Activated CD4-positive, alpha-beta memory T cell treated with anti-CD3 and anti-CD28 coated beads for 36 hours (primary cell): ENCODE measurements at regions not wholly inside any gene's neighbourhood (a gene's known extent, or its start where the extent isn't known, plus 50 kb on each side); places are given as distances from the start of the nearest gene placed in this dataset.

Source experiments
- CTCF ChIA-PET: fragments of 350-600 bp; sonication (Branson Sonifier 250); formaldehyde crosslinking; loops from one replicate; lab custom pipeline; 2021; ENCODE audit warnings: antibody characterized with exemption, inconsistent platforms; lab: Charles Lee
- POLR2A ChIA-PET: fragments of 350-600 bp; sonication (Branson Sonifier 250); formaldehyde crosslinking; loops from one replicate; lab custom pipeline; 2021; ENCODE audit warnings: antibody characterized with exemption; lab: Charles Lee
- DNase-seq: peaks from one replicate; pipeline ENCODE4 v3.0.0-alpha.2; 2020
- H3K27ac Mint-ChIP-seq: one replicate; pipeline ENCODE4 v1.8.0; 2021; ENCODE audit warnings: mixed read lengths
- H3K27me3 Mint-ChIP-seq: one replicate; pipeline ENCODE4 v1.8.0; 2021; ENCODE audit warnings: mixed read lengths
- H3K36me3 Mint-ChIP-seq: one replicate; pipeline ENCODE4 v1.8.0; 2021; ENCODE audit warnings: mixed read lengths
- H3K4me1 Mint-ChIP-seq: one replicate; pipeline ENCODE4 v1.8.0; 2021; ENCODE audit warnings: low read depth, mixed read lengths
- H3K4me3 Mint-ChIP-seq: one replicate; pipeline ENCODE4 v1.8.0; 2021; ENCODE audit warnings: mild to moderate bottlenecking, mixed read lengths
- H3K9me3 Mint-ChIP-seq: one replicate; pipeline ENCODE4 v1.8.0; 2021; ENCODE audit warnings: mixed read lengths
- intact Hi-C: fragments of 100-400 bp; cut with micrococcal nuclease; formaldehyde crosslinking; loops from one replicate; pipeline ENCODE4 v1.15.1; 2023

DNA sequence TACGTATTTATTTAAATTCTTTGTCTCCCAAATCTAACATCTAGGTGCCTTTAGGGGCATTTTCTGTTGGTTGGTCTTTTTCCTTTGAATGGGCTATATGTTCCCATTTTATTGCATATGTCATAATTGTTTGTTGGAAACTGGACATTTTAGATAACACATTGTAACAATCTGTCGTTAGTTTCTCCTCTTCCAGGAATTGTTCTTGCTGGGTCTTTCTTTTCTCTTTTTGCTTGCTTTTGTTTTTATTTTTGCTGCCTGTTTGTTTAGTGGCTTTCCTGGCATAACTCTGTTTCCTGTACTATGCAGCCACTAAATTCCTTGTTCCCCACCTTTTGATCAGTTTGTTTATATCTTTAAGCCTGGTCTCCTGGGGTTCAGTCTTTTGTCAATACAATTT, 244.3 kb upstream of the RTL1 start:
- DNase-seq = no peak
- intact Hi-C loops = no loop called here
- CTCF ChIA-PET = no interaction called here
- Mint-ChIP-seq H3K4me3 (no peak overlapping the region), H3K27me3 (peaks cover 12% of the 10 kb centered on the region), H3K9me3 (peaks cover 23% of the 10 kb centered on the region), H3K27ac (no peak overlapping the region), H3K36me3 (peaks cover 3% of the 10 kb centered on the region), H3K4me1 (no peaks in the 10 kb centered on the region)
- POLR2A ChIA-PET = no interaction called here

GRCh38 chr14:101150039-101150610, 246.6 kb upstream of the RTL1 start:
- H3K4me3 Mint-ChIP-seq = no peak overlapping the region
- intact Hi-C loops = no loop called here
- peaks cover 2% of the 10 kb centered on the region for H3K36me3 Mint-ChIP-seq
- no peak for DNase-seq
- ChIA-PET CTCF (no interaction called here), POLR2A (no interaction called here)
- peaks cover 19% of the 10 kb centered on the region for H3K27me3 Mint-ChIP-seq
- no peaks in the 10 kb centered on the region for H3K4me1 Mint-ChIP-seq
- peaks cover 17% of the 10 kb centered on the region for H3K9me3 Mint-ChIP-seq
- no peak overlapping the region for H3K27ac Mint-ChIP-seq

DNA sequence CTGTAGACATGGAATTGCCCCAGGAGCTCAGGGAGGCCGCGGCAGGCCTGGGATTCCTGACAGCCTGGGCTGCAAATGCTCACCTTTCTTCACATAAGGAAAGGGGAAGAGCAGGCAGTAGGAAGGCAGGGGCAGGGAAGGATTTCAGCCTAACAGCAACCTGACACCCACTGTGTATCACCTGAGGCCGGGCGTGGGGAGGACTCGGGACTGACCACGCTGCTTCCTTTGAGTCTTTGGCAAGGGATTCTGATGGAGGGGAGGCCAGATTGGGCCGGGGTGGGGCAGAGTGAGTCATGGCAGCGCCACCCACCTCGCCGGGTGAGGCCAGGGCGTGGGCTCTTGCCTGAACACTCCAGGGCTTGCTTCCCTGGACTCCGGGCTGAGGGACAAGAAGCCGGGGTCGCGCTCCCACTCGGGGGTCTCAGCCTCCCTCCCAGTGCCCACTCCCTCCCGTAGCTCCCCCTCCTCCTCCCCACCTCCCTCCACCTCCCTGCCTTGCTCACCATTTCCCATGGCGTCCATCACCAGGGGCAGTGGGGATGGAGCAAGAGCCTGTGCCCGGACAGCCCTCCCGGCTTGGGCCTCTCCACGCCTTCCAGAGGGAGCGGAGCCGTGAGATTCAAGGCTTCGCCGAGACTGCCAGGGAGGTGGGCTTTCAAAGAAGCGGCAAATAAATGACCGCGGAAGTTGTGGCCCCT, 247.9 kb upstream of the RTL1 start:
- Mint-ChIP-seq H3K9me3 (peaks cover 15% of the 10 kb centered on the region), H3K27me3 (peaks cover 26% of the 10 kb centered on the region), H3K4me1 (no peaks in the 10 kb centered on the region), H3K4me3 (no peak overlapping the region), H3K36me3 (peaks cover 2% of the 10 kb centered on the region), H3K27ac (no peak overlapping the region)
- POLR2A ChIA-PET = no interaction called here
- intact Hi-C loops = no loop called here
- CTCF ChIA-PET = no interaction called here
- DNase-seq = no peak

DNA sequence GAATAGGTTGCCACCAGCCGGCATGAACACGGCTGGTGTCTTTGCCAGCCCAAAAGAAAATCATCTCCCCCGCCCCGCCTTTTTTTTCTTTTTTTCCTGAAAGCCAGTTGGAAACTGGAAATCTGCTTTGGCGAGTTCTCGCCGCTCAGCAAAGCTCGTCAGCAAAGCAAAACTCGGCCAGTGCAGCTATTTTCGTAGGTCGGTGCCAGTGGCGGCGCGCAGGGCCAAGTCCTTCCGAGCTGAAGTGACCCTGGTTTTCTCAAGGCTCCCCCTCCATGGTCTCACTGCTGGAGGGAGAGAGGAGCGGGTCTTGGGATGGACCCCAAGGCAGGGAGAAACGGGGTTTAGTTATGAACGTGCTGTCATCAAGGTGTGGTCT, 248.4 kb upstream of the RTL1 start:
- Mint-ChIP-seq H3K36me3 (peaks cover 2% of the 10 kb centered on the region), H3K27ac (no peak overlapping the region), H3K9me3 (peaks cover 15% of the 10 kb centered on the region), H3K27me3 (peaks cover 29% of the 10 kb centered on the region), H3K4me1 (no peaks in the 10 kb centered on the region), H3K4me3 (no peak overlapping the region)
- ChIA-PET POLR2A (no interaction called here), CTCF (no interaction called here)
- intact Hi-C loops = no loop called here
- no peak for DNase-seq

DNA sequence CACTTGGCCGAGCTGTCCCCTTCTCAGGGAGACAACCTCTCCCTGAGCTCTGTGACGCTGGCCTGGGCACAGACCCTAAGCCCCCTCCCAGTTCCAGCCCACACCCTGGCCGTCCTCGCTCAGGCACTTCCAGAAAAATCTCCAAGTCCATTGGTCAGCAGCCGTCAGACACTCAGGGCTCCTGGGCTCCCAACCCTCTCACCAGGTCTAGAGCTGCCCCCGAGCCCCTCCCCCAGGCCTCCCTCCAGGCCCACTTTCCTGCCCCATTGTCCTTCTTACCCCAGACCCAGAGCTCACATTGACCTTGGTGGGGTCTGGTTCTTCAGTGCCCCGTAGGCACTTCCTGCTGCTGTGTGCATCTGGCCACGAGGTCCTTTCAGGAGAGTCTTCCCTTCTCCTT, 249.3 kb upstream of the RTL1 start:
- DNase-seq = no peak
- Mint-ChIP-seq H3K9me3 (peaks cover 6% of the 10 kb centered on the region), H3K27ac (no peak overlapping the region), H3K4me3 (no peak overlapping the region), H3K36me3 (peaks cover 2% of the 10 kb centered on the region), H3K4me1 (no peaks in the 10 kb centered on the region), H3K27me3 (peaks cover 34% of the 10 kb centered on the region)
- POLR2A ChIA-PET = no interaction called here
- intact Hi-C loops = no loop called here
- CTCF ChIA-PET = no interaction called here

DNA sequence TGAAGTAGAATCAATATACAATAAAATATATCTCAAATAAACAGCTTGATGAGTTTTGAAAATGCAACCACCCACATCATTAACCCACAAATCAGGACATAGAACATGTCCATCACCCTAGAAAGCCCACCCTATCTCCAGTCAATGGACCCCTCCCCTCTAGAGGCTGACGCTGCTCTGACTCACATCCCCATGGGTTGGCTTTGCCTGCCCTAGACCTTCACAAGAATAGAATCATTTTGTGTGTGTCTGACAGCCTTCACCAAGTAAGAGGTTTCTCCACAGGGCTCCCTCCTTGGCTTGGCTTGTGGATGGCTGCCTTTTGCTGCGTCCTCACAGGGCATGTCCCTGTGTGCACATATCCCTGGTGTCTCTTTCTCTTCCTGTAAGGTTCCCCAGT, 250.2 kb upstream of the RTL1 start:
- intact Hi-C loops = no loop called here
- Mint-ChIP-seq H3K27me3 (peaks cover 34% of the 10 kb centered on the region), H3K36me3 (peaks cover 2% of the 10 kb centered on the region), H3K4me3 (no peak overlapping the region), H3K4me1 (no peaks in the 10 kb centered on the region), H3K9me3 (no peaks in the 10 kb centered on the region), H3K27ac (no peak overlapping the region)
- POLR2A ChIA-PET = no interaction called here
- no peak for DNase-seq
- CTCF ChIA-PET = no interaction called here

DNA sequence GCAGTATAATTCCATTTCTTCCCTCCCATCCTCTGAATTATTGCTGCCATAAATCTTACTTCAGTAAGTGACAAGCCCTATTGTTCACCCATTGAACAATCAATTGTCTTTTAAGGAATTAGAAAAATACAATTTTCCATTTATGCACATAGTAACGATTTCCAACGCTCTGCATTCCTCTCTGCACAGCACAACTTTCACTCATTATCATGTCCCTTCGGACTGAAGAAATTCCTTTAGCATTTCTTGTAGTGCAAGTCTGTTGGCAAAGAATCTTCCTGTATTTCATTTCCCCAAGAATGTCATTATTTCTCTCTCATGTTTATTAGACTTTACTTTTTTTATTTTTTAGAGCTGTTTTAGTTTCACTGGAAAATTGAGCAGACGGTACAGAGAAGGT, 252.1 kb upstream of the RTL1 start:
- Mint-ChIP-seq H3K9me3 (no peaks in the 10 kb centered on the region), H3K27ac (no peak overlapping the region), H3K36me3 (no peaks in the 10 kb centered on the region), H3K4me1 (no peaks in the 10 kb centered on the region), H3K27me3 (peaks cover 40% of the 10 kb centered on the region), H3K4me3 (no peak overlapping the region)
- intact Hi-C loops = no loop called here
- POLR2A ChIA-PET = no interaction called here
- CTCF ChIA-PET = no interaction called here
- DNase-seq = no peak

GRCh38 chr14:101167428-101167827, 263.9 kb upstream of the RTL1 start:
- H3K4me1 Mint-ChIP-seq = no peaks in the 10 kb centered on the region
- ChIA-PET POLR2A (no interaction called here), CTCF (no interaction called here)
- H3K27ac Mint-ChIP-seq = no peak overlapping the region
- H3K36me3 Mint-ChIP-seq = no peaks in the 10 kb centered on the region
- no peak overlapping the region for H3K4me3 Mint-ChIP-seq
- no peak for DNase-seq
- intact Hi-C loops = no loop called here
- peaks cover 30% of the 10 kb centered on the region for H3K9me3 Mint-ChIP-seq
- peaks cover 11% of the 10 kb centered on the region for H3K27me3 Mint-ChIP-seq

DNA sequence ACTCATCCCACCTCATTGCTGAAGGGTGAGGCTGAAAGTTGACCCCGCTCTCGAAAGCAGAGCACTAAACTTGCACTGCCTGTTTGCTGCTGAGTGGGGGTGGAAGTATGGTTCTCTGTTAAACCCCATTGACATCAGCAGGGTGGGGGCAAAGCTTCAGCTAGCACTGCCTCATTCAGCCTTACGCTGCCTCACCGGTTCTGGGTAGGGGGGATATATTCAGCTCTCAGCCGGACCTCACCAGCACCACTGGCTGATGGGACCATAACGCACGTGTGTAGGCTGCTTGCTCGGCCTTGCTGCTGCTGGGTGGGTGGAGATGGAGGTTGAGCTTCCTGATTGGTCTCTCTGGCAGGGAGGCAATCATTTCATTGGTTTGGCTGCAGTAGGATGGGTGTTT, 265.7 kb upstream of the RTL1 start:
- no peak overlapping the region for H3K27ac Mint-ChIP-seq
- no peak overlapping the region for H3K4me3 Mint-ChIP-seq
- CTCF ChIA-PET = no interaction called here
- no peaks in the 10 kb centered on the region for H3K36me3 Mint-ChIP-seq
- H3K4me1 Mint-ChIP-seq = no peaks in the 10 kb centered on the region
- H3K9me3 Mint-ChIP-seq = peaks cover 30% of the 10 kb centered on the region
- POLR2A ChIA-PET = no interaction called here
- no peak for DNase-seq
- intact Hi-C loops = no loop called here
- peaks cover 10% of the 10 kb centered on the region for H3K27me3 Mint-ChIP-seq

DNA sequence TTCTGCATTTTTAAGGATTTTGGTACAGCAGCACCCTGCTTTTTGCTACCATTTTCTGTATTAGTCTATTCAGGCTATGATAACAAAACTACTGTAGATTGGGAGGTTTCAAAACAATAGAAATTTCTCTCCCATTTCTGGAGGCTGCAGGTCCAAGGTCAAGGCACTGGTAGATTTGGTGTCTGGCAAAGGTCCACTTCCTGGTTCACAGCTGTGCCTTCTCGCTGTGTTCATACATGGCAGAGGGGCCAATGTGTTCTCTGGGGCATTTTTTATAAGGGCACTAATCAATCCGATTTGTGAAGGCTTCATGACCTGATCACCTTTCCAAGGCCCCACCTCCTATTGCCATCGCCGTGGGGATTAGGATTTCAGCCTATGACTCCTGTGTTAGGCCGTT, 268.1 kb upstream of the RTL1 start:
- CTCF ChIA-PET = no interaction called here
- no peak for DNase-seq
- Mint-ChIP-seq H3K27ac (no peak overlapping the region), H3K27me3 (peaks cover 10% of the 10 kb centered on the region), H3K9me3 (peaks cover 18% of the 10 kb centered on the region), H3K4me1 (no peaks in the 10 kb centered on the region), H3K4me3 (no peak overlapping the region), H3K36me3 (no peaks in the 10 kb centered on the region)
- POLR2A ChIA-PET = no interaction called here
- intact Hi-C loops = no loop called here

- Mint-ChIP-seq H3K27me3 (peaks cover 10% of the 10 kb centered on the region), H3K4me3 (no peak overlapping the region), H3K27ac (no peak overlapping the region), H3K9me3 (no peaks in the 10 kb centered on the region), H3K4me1 (no peaks in the 10 kb centered on the region), H3K36me3 (no peaks in the 10 kb centered on the region)
- no peak for DNase-seq
- ChIA-PET CTCF (no interaction called here), POLR2A (no interaction called here)
- intact Hi-C loops = no loop called here
These were observed 270.4 kb upstream of the RTL1 start for GRCh38 chr14:101173698-101174521.

DNA sequence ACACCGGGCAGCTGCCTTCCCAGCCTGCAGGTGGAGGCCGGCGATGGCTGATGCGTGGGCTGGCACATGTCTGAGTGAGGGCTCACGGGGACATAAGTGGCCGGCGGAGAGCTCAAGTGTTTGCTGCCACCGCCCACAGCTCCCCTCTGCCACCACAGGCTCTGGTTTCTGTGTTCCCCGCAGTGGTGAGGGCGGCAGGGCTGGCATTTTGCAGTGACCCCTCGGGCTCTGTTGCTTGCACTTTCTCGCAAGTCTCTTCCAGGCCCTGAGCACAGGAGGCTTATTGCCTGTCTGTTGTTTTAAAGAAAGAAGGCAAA, 271.0 kb upstream of the RTL1 start:
- Mint-ChIP-seq H3K9me3 (no peaks in the 10 kb centered on the region), H3K4me3 (no peak overlapping the region), H3K27me3 (peaks cover 10% of the 10 kb centered on the region), H3K4me1 (no peaks in the 10 kb centered on the region), H3K27ac (no peak overlapping the region), H3K36me3 (no peaks in the 10 kb centered on the region)
- CTCF ChIA-PET = no interaction called here
- intact Hi-C loops = no loop called here
- POLR2A ChIA-PET = no interaction called here
- no peak for DNase-seq
